Heart left ventricle (tissue), 13 donors: ENCODE measurements at regions not wholly inside any gene's neighbourhood (a gene's known extent, or its start where the extent isn't known, plus 50 kb on each side); places are given as distances from the start of the nearest gene placed in this dataset.

ENCODE experiments used
- CTCF ChIP-seq, 12 donors: fragments of 200-600 bp; sonication (generic) in 4 of 12; IDR thresholded peaks; one replicate each; pipeline versions ENCODE4 v1.5.0 to v1.8.0; 2018 to 2022; ENCODE audit warnings: antibody characterized with exemption in 12 of 12, mild to moderate bottlenecking in 5 of 12
- POLR2A ChIP-seq, 2 donors: fragments of 450-650 bp; IDR thresholded peaks; one replicate each; pipeline ENCODE4 v1.6.1; 2017; ENCODE audit warnings: antibody characterized with exemption in 2 of 2, mild to moderate bottlenecking in 2 of 2, moderate library complexity in 2 of 2
- donor health status: ischemic (EF 13 %, LVEDD 7.1; RV severe dilation, severe dysfunction).
- donor health status: DM: no; HTN: yes; CAD: no.
- donor health status: DM: no; HTN: no; CAD: no.
- donor health status: ischemic (EF 25% LVEDD 6.9; RV normal size, moderate dysfunction).
- donor health status: ischemic (EF 25% LVEDD 5.7; RV mildly dilated, moderate dysfunction).
- donor health status: ischemic (EF 35%, LVEDD 5.7; RV mildly dilated, moderate dysfunction).
- donor health status: nonischemic (EF 11% LVEDD 7.7; RV severe dilation, severe dysfunction).
- donor health status: DM: yes; HTN: yes; CAD: no.
- donor health status: PGD.
- donor health status: ischemic (EF 29% LVEDD 5.4; RV normal size, mild dysfunction).
- donor health status: nonischemic (EF 23%, LVEDD 6.1; RV moderate dilation, normal function).

GRCh38 chr10:10533437-10533836 lies 484.2 kb upstream of the CELF2 start:
- TF ChIP-seq CTCF (IDR thresholded peaks at IDR 0.05) (no peak), POLR2A (IDR thresholded peaks at IDR 0.05) (no peak)
